Heart left ventricle (tissue), 13 donors: ENCODE measurements at regions not wholly inside any gene's neighbourhood (a gene's known extent, or its start where the extent isn't known, plus 50 kb on each side); places are given as distances from the start of the nearest gene placed in this dataset.

Experiments
- CTCF ChIP-seq, 12 donors: fragments of 200-600 bp; sonication (generic) in 4 of 12; IDR thresholded peaks; one replicate each; pipeline versions ENCODE4 v1.5.0 to v1.8.0; 2018 to 2022; ENCODE audit warnings: antibody characterized with exemption in 12 of 12, mild to moderate bottlenecking in 5 of 12
- POLR2A ChIP-seq, 2 donors: fragments of 450-650 bp; IDR thresholded peaks; one replicate each; pipeline ENCODE4 v1.6.1; 2017; ENCODE audit warnings: antibody characterized with exemption in 2 of 2, mild to moderate bottlenecking in 2 of 2, moderate library complexity in 2 of 2
- donor health status: ischemic (EF 13 %, LVEDD 7.1; RV severe dilation, severe dysfunction).
- donor health status: DM: no; HTN: yes; CAD: no.
- donor health status: DM: no; HTN: no; CAD: no.
- donor health status: ischemic (EF 25% LVEDD 6.9; RV normal size, moderate dysfunction).
- donor health status: ischemic (EF 25% LVEDD 5.7; RV mildly dilated, moderate dysfunction).
- donor health status: ischemic (EF 35%, LVEDD 5.7; RV mildly dilated, moderate dysfunction).
- donor health status: nonischemic (EF 11% LVEDD 7.7; RV severe dilation, severe dysfunction).
- donor health status: DM: yes; HTN: yes; CAD: no.
- donor health status: PGD.
- donor health status: ischemic (EF 29% LVEDD 5.4; RV normal size, mild dysfunction).
- donor health status: nonischemic (EF 23%, LVEDD 6.1; RV moderate dilation, normal function).

- TF ChIP-seq CTCF (IDR thresholded peaks at IDR 0.05): no peak
- TF ChIP-seq POLR2A (IDR thresholded peaks at IDR 0.05): no peak
These were observed 212.4 kb upstream of the TBC1D5 start for GRCh38 chr3:17954801-17955200.
